H1 (cell line): ENCODE measurements at regions not wholly inside any gene's neighbourhood (a gene's known extent, or its start where the extent isn't known, plus 50 kb on each side); places are given as distances from the start of the nearest gene placed in this dataset.

Experiments
- CBX8 ChIP-seq: fragments of 300-800, 300-1000 bp; sonication (generic); IDR thresholded peaks from 2 replicates; pipeline ENCODE4 v1.7.1; 2016; ENCODE audit warnings: low read depth, low read length, borderline replicate concordance
- CTCF ChIP-seq, 3 experiments: IDR thresholded peaks; 1 replicate in 2 of 3; 2 replicates in 1 of 3; pipeline versions ENCODE4 v1.5.1 to v1.6.1; 2011; ENCODE audit warnings: low read length in 3 of 3, mild to moderate bottlenecking in 3 of 3, inconsistent platforms in 2 of 3, low read depth in 1 of 3, moderate library complexity in 1 of 3; ENCODE audit not compliant: insufficient read depth in 1 of 3; ENCODE audit errors: control extremely low read depth in 1 of 3
- EZH2 ChIP-seq: fragments of 200-600 bp; sonication (generic); IDR thresholded peaks from 2 replicates; pipeline ENCODE4 v1.7.1; 2012; ENCODE audit warnings: low read depth, mild to moderate bottlenecking, moderate library complexity, low read length, inconsistent platforms; ENCODE audit not compliant: severe bottlenecking
- HDAC2 ChIP-seq, 2 experiments: fragments of 300-600 bp in 1 of 2; sonication (generic) in 1 of 2; IDR thresholded peaks; 2 replicates each; pipeline ENCODE4 v1.6.1; 2011 to 2012; ENCODE audit warnings: low read depth in 2 of 2, low read length in 2 of 2, mild to moderate bottlenecking in 2 of 2, moderate library complexity in 2 of 2, borderline replicate concordance in 1 of 2, inconsistent platforms in 1 of 2
- JUND ChIP-seq: IDR thresholded peaks from 2 replicates; pipeline ENCODE4 v1.6.1; 2011; ENCODE audit warnings: mild to moderate bottlenecking, improper control_type of control experiment, low read length
- MAX ChIP-seq: IDR thresholded peaks from 2 replicates; pipeline ENCODE4 v1.6.1; 2012; ENCODE audit warnings: inconsistent platforms
- PHF8 ChIP-seq: fragments of 200-600 bp; sonication (generic); conservative IDR thresholded peaks from 2 replicates; pipeline ENCODE4 v1.7.1; 2012; ENCODE audit warnings: low read depth, mild to moderate bottlenecking, inconsistent platforms, low read length, moderate library complexity
- POLR2A ChIP-seq, 2 experiments: IDR thresholded peaks; 1 replicate in 1 of 2; 2 replicates in 1 of 2; pipeline ENCODE4 v1.6.1; 2011; ENCODE audit warnings: low read depth in 2 of 2, low read length in 2 of 2, mild to moderate bottlenecking in 2 of 2; ENCODE audit errors: control extremely low read depth in 1 of 2
- POLR2AphosphoS5 ChIP-seq: IDR thresholded peaks from 2 replicates; pipeline ENCODE4 v1.6.1; 2011; ENCODE audit warnings: low read depth, low read length
- RFX5 ChIP-seq: IDR thresholded peaks from 2 replicates; pipeline ENCODE4 v1.6.1; 2011; ENCODE audit warnings: low read depth, low read length, improper control_type of control experiment, borderline replicate concordance
- SIN3A ChIP-seq, 2 experiments: IDR thresholded peaks in 1 of 2; conservative IDR thresholded peaks in 1 of 2; 2 replicates each; pipeline ENCODE4 v1.6.1; 2011 to 2012; ENCODE audit warnings: low read length in 2 of 2, improper control_type of control experiment in 1 of 2, low read depth in 1 of 2, mild to moderate bottlenecking in 1 of 2
- SIX5 ChIP-seq: IDR thresholded peaks from 2 replicates; pipeline ENCODE4 v1.6.1; 2011; ENCODE audit warnings: mild to moderate bottlenecking, low read depth, low read length
- TEAD4 ChIP-seq: IDR thresholded peaks from 2 replicates; pipeline ENCODE4 v1.6.1; 2012; ENCODE audit warnings: low read depth, low read length, inconsistent platforms, mixed read lengths
- ZNF274 ChIP-seq: IDR thresholded peaks from 2 replicates; pipeline ENCODE4 v1.7.0; 2012; ENCODE audit warnings: low read length, borderline replicate concordance; ENCODE audit errors: extremely low read depth

GRCh38 chrX:121301356-121301755, 253.9 kb downstream of the GLUD2 start:
- no peak for TF ChIP-seq CTCF (IDR thresholded peaks at IDR 0.05; ENCODE audit: control extremely low read depth in 1 of 3, insufficient read depth in 1 of 3, low read depth in 1 of 3, low read length in 3 of 3)
- no peak for TF ChIP-seq POLR2AphosphoS5
- TF ChIP-seq PHF8 = no peak
- TF ChIP-seq ZNF274 = no peak
- TF ChIP-seq JUND = no peak
- no peak for TF ChIP-seq SIX5
- no peak for TF ChIP-seq MAX
- TF ChIP-seq EZH2 = no peak
- TF ChIP-seq RFX5 = no peak
- TF ChIP-seq SIN3A (conservative IDR thresholded peaks at IDR 0.05 in 1 of 2, IDR thresholded peaks at IDR 0.05 in 1 of 2; ENCODE audit: low read depth in 1 of 2, low read length in 2 of 2) = no peak
- TF ChIP-seq POLR2A (IDR thresholded peaks at IDR 0.05; ENCODE audit: control extremely low read depth in 1 of 2, low read depth in 2 of 2, low read length in 2 of 2) = no peak
- TF ChIP-seq HDAC2 (IDR thresholded peaks at IDR 0.05; ENCODE audit: borderline replicate concordance in 1 of 2, low read depth in 2 of 2, low read length in 2 of 2) = no peak
- no peak for TF ChIP-seq CBX8
- no peak for TF ChIP-seq TEAD4
